LNCaP clone FGC (cell line): ENCODE measurements at regions not wholly inside any gene's neighbourhood (a gene's known extent, or its start where the extent isn't known, plus 50 kb on each side); places are given as distances from the start of the nearest gene placed in this dataset.

Experiments used
- DNase-seq: peaks from one replicate; pipeline ENCODE4 v3.0.0-alpha.2; 2011; ENCODE audit warnings: low read depth
- H3K4me3 ChIP-seq: 2 replicates; pipeline ENCODE4 v1.5.1; 2011; ENCODE audit warnings: mild to moderate bottlenecking, low read depth, low read length, control low read depth
- CTCF ChIP-seq: IDR thresholded peaks from 2 replicates; pipeline ENCODE4 v1.5.1; 2012; ENCODE audit warnings: mild to moderate bottlenecking; ENCODE audit not compliant: control insufficient read depth, insufficient read depth; ENCODE audit errors: extremely low read depth

DNA sequence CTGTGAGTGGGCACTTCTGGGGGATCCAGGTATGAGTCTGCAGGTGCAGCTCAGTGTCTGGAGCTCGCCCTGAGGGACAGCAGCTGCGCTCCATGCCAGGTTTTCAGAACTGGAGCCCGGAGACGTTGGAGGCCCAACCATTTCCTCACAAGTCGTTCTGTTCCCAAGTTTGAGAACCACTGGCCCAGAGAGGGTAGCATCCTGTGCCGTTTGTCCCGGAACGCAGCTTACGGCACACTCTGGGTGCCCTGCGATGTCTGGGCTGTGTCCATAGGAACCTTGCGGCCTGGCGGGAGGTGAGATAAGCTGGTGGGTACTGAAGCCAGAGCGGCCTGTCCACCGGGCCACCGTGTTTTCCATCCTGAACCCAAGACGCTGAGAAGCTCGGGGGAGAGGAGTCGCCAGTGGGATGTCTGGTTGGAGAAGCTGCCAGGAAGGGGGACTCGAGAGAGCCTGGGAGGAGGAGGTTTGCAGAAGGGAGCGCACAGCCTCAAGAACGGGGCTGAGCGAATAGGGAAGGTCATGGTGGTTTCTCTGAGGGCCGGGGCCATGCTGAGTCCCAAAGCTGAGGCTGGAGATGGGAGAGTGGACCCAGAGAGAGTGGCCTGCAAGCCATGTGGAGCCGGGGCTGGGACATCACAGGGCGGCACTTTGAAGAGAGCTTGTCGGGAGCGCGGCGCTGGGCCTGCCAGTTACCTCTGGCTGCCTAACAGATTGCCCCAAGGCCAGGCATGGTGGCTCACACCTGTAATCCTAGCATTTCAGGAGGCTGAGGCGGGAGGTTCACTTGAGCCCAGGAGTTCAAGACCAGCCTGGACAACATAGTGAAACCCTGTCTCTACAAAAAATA, 211.0 kb upstream of the GSE1 start:
- no peak overlapping the region for H3K4me3 ChIP-seq
- TF ChIP-seq CTCF, result no peak
- no peak for DNase-seq

DNA sequence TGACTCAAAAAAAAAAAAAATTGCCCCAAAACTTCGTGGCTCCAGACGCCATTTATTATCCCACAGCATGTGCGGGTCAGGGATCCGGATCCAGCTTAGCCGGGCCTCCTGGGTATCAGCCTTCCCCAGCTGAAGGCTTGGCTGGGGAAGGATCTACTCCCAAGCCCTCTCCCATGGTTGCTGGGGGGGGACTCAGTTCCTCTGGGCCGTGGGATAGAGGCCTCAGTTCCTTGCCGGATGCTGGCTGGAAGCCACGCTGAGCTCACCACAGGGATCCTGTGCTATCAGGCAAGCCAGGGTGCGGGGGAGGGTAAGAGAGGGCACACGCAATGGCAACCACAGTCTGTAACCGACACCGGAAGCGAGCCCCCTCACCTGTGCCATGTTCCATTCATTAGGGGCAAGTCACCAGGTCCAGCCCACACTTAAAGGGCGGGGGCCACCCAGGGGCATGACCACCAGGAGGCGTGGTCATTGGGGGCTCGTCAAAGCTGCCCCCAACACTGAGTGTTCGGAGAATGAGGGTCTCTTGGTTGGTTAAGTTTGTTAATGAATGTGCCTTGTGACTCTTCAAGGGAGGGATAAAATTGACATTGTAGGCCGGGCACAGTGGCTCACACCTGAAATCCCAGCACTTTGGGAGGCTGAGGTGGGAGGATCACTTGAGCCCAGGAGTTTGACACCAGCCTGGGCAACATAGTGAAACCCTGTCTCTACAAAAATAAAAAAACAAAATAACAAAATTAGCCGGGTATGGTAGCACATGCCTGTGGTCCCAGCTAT, 210.0 kb upstream of the GSE1 start:
- no peak for TF ChIP-seq CTCF
- no peak overlapping the region for H3K4me3 ChIP-seq
- no peak for DNase-seq

DNA sequence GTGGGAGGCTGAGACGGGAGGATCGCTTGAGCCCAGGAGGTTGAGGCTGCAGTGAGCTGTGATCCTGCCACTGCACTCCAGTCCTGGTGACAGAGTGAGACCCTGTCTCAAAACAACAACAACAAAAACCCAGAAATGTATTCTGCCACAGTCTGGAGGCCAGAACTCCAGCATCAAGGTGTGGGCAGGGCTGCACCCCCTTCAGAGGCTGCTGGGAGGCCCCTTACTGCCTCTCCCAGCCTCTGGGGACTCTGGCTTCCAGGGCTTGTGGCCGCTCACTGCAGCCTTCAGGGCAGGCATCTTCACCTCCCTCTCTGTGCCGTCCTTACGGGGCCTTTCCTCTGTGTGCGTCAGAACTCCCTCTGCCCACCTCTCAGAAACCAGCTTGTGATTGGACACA, 209.4 kb upstream of the GSE1 start:
- H3K4me3 ChIP-seq, result no peak overlapping the region
- TF ChIP-seq CTCF, result no peak
- DNase-seq, result no peak

- H3K4me3 ChIP-seq, result no peak overlapping the region
- DNase-seq, result no peak
- TF ChIP-seq CTCF, result no peak
Observed at GRCh38 chr16:85412911-85413520, 200.1 kb upstream of the GSE1 start.

- H3K4me3 ChIP-seq, result no peak overlapping the region
- DNase-seq, result no peak
- no peak for TF ChIP-seq CTCF
Observed at GRCh38 chr16:85413691-85414663, 199.1 kb upstream of the GSE1 start.

DNA sequence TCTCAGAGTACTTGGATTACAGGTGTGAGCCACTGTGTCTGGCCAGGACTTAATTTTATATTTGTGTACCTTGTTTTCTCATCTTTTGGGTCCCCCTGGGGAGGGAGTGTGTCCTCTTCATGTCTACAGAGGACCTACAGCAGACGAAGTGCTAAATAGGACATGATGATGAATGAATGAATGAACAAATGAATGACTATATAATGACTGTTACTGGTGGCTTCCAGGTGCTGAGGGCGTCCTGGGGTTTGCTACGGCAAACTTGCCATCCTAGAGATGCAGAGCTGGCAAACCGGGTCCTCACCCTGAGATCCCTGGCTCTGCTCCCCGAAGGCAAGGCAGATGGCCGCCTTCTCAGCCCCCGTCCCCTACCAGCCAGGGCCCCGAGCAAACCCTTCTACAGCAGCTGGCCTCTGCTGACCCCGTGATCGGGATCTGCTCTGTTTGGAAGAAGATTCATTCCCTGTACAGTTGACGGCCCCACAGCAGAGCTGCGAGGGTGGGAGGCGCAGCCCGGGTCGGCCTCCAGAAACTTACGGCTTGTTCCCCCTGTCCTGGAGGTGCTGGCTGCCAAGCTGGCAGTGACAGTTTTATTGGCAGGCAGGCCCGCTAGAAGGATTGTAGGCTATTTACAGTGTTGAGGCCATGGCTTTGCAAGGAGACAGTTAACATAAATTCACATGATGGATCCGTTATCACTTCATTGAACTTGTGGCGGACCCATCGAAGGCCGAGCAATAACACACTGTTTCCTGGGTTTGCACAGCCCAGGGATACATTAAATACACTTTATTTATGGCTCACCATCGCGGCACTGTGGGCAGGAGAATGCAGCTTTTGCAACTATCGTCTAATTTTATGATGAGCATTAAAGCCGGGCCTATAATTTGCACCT, 197.7 kb upstream of the GSE1 start:
- no peak for DNase-seq
- TF ChIP-seq CTCF, result no peak
- no peak overlapping the region for H3K4me3 ChIP-seq
